Caco-2 (cell line): ENCODE measurements at regions not wholly inside any gene's neighbourhood (a gene's known extent, or its start where the extent isn't known, plus 50 kb on each side); places are given as distances from the start of the nearest gene placed in this dataset.

Experiments used
- BruUV-seq: library from RNA; stranded (reverse); fragments of 400-500 nt; replicated peaks from 2 replicates; lab custom pipeline; 2021; lab: Mats Ljungman, UMichigan
- CTCF ChIA-PET: fragments of 300-600 bp; sonication (Branson Sonifier 250); formaldehyde crosslinking; loops from one replicate; lab custom pipeline; 2022; ENCODE audit warnings: antibody characterized with exemption; lab: Charles Lee
- POLR2A ChIA-PET: fragments of 300-600 bp; sonication (Branson Sonifier 250); formaldehyde crosslinking; loops from one replicate; lab custom pipeline; 2022; ENCODE audit warnings: antibody characterized with exemption; lab: Charles Lee
- DNase-seq, 2 experiments: peaks; one replicate each; pipeline versions ENCODE4 v3.0.0 to v3.0.0-alpha.2; 2020 to 2022
- H3K27me3 ChIP-seq: replicated peaks from 2 replicates; pipeline ENCODE4 v1.6.0; 2011; ENCODE audit warnings: low read length; ENCODE audit not compliant: control insufficient read depth, insufficient read depth
- H3K36me3 ChIP-seq: 2 replicates; pipeline ENCODE4 v1.5.1; 2011; ENCODE audit warnings: low read length; ENCODE audit not compliant: control insufficient read depth, insufficient read depth
- H3K4me1 ChIP-seq: fragments of 250-450 bp; sonication (Bioruptor Pico); 2 replicates; pipeline ENCODE4 v1.5.1; 2020; ENCODE audit warnings: mild to moderate bottlenecking
- H3K4me3 ChIP-seq: 2 replicates; pipeline ENCODE4 v1.5.1; 2011; ENCODE audit warnings: low read depth, mild to moderate bottlenecking, control low read depth, low read length
- H3K9me3 ChIP-seq: fragments of 250-450 bp; sonication (Bioruptor Pico); 2 replicates; pipeline ENCODE4 v1.5.1; 2020; ENCODE audit warnings: mild to moderate bottlenecking, moderate library complexity
- H3K27ac Mint-ChIP-seq: one replicate; pipeline ENCODE4 v1.8.0; 2022; ENCODE audit warnings: mixed read lengths; ENCODE audit not compliant: unreplicated experiment
- H3K27me3 Mint-ChIP-seq: one replicate; pipeline ENCODE4 v1.8.0; 2022; ENCODE audit warnings: mixed read lengths; ENCODE audit not compliant: insufficient read depth, unreplicated experiment
- H3K36me3 Mint-ChIP-seq: one replicate; pipeline ENCODE4 v1.8.0; 2022; ENCODE audit warnings: mild to moderate bottlenecking, mixed read lengths; ENCODE audit not compliant: insufficient read depth, unreplicated experiment
- H3K4me1 Mint-ChIP-seq: one replicate; pipeline ENCODE4 v1.8.0; 2022; ENCODE audit warnings: low read depth, mixed read lengths; ENCODE audit not compliant: unreplicated experiment
- H3K4me3 Mint-ChIP-seq: one replicate; pipeline ENCODE4 v1.8.0; 2022; ENCODE audit warnings: mild to moderate bottlenecking, moderate library complexity, mixed read lengths; ENCODE audit not compliant: unreplicated experiment
- H3K9me3 Mint-ChIP-seq: one replicate; pipeline ENCODE4 v1.8.0; 2022; ENCODE audit warnings: mixed read lengths; ENCODE audit not compliant: unreplicated experiment
- CTCF ChIP-seq, 2 experiments: fragments of 200-600 bp in 1 of 2; IDR thresholded peaks; 1 replicate in 1 of 2; 2 replicates in 1 of 2; pipeline versions ENCODE4 v1.5.1 to v1.8.0; 2011 to 2022; ENCODE audit warnings: antibody characterized with exemption in 1 of 2, control low read depth in 1 of 2, inconsistent platforms in 1 of 2, low read depth in 1 of 2, low read length in 1 of 2, mild to moderate bottlenecking in 1 of 2, moderate library complexity in 1 of 2; ENCODE audit not compliant: insufficient read depth in 1 of 2, severe bottlenecking in 1 of 2, unreplicated experiment in 1 of 2
- intact Hi-C: fragments of 100-400 bp; cut with micrococcal nuclease; formaldehyde crosslinking; loops from one replicate; pipeline ENCODE4 v1.10.0; 2022; ENCODE audit not compliant: unreplicated experiment

GRCh38 chr12:127670294-127670693 lies 596.7 kb upstream of the TMEM132C start:
- intact Hi-C loops = loop anchor here (10.0 kb wide), 2 partner anchors 115 to 225 kb away; no protein-coding TSS in a partner anchor
- no peaks in the 10 kb centered on the region for H3K27me3 Mint-ChIP-seq

GRCh38 chr12:127670796-127671195 lies 596.2 kb upstream of the TMEM132C start:
- no peaks in the 10 kb centered on the region for H3K4me1 ChIP-seq
- no peaks in the 10 kb centered on the region for H3K9me3 Mint-ChIP-seq
- no TSS peak for BruUV-seq
- no peaks in the 10 kb centered on the region for H3K9me3 ChIP-seq
- no peaks in the 10 kb centered on the region for H3K36me3 ChIP-seq
- no peaks in the 10 kb centered on the region for H3K36me3 Mint-ChIP-seq
- no peaks in the 10 kb centered on the region for H3K27me3 ChIP-seq
- intact Hi-C loops = loop anchor here (10.0 kb wide), 2 partner anchors 116 to 226 kb away; no protein-coding TSS in a partner anchor
- no peaks in the 10 kb centered on the region for H3K4me1 Mint-ChIP-seq
- ChIA-PET CTCF (no interaction called here), POLR2A (no interaction called here)
- DNase-seq = no peak
- no peak overlapping the region for H3K4me3 ChIP-seq
- no peak for TF ChIP-seq CTCF (IDR thresholded peaks at IDR 0.05; ENCODE audit: insufficient read depth in 1 of 2, low read depth in 1 of 2, low read length in 1 of 2, severe bottlenecking in 1 of 2, unreplicated experiment in 1 of 2)
- H3K4me3 Mint-ChIP-seq = no peak overlapping the region
- no peaks in the 10 kb centered on the region for H3K27me3 Mint-ChIP-seq
- no peak overlapping the region for H3K27ac Mint-ChIP-seq

More at GRCh38 chr12:127670294-127670693, 596.7 kb upstream of the TMEM132C start:
- no peak overlapping the region for H3K27ac Mint-ChIP-seq
- no peak for DNase-seq
- no peaks in the 10 kb centered on the region for H3K4me1 ChIP-seq
- H3K9me3 Mint-ChIP-seq = no peaks in the 10 kb centered on the region
- H3K4me3 ChIP-seq = no peak overlapping the region
- H3K27me3 ChIP-seq = no peaks in the 10 kb centered on the region
- ChIA-PET CTCF (no interaction called here), POLR2A (no interaction called here)
- H3K36me3 ChIP-seq = no peaks in the 10 kb centered on the region
- H3K4me3 Mint-ChIP-seq = no peak overlapping the region
- BruUV-seq = no TSS peak
- H3K9me3 ChIP-seq = no peaks in the 10 kb centered on the region
- no peaks in the 10 kb centered on the region for H3K4me1 Mint-ChIP-seq
- H3K36me3 Mint-ChIP-seq = no peaks in the 10 kb centered on the region
- TF ChIP-seq CTCF (IDR thresholded peaks at IDR 0.05; ENCODE audit: insufficient read depth in 1 of 2, low read depth in 1 of 2, low read length in 1 of 2, severe bottlenecking in 1 of 2, unreplicated experiment in 1 of 2) = no peak

- no peak for TF ChIP-seq CTCF (IDR thresholded peaks at IDR 0.05; ENCODE audit: insufficient read depth in 1 of 2, low read depth in 1 of 2, low read length in 1 of 2, severe bottlenecking in 1 of 2, unreplicated experiment in 1 of 2)
- Histone ChIP-seq H3K4me3 (no peak overlapping the region), H3K4me1 (no peaks in the 10 kb centered on the region), H3K36me3 (no peaks in the 10 kb centered on the region), H3K27me3 (no peaks in the 10 kb centered on the region), H3K9me3 (no peaks in the 10 kb centered on the region)
- intact Hi-C loops = loop anchor here (2.0 to 10.0 kb wide), 5 partner anchors 121 to 569 kb away; no protein-coding TSS in a partner anchor
- no peak overlapping the region for H3K4me3 Mint-ChIP-seq
- no TSS peak for BruUV-seq
- H3K27ac Mint-ChIP-seq = no peak overlapping the region
- no peaks in the 10 kb centered on the region for H3K36me3 Mint-ChIP-seq
- ChIA-PET CTCF (interaction anchor here (0.6 kb wide), 1 partner anchor 318 kb away, joined by 6 read pairs; no protein-coding TSS in a partner anchor), POLR2A (no interaction called here)
- H3K4me1 Mint-ChIP-seq = no peaks in the 10 kb centered on the region
- DNase-seq = no peak
- H3K9me3 Mint-ChIP-seq = no peaks in the 10 kb centered on the region
- no peaks in the 10 kb centered on the region for H3K27me3 Mint-ChIP-seq
Measured at GRCh38 chr12:127675936-127676335, 591.0 kb upstream of the TMEM132C start.
